ENCODE measurements at regions not wholly inside any gene's neighbourhood (a gene's known extent, or its start where the extent isn't known, plus 50 kb on each side); places are given as distances from the start of the nearest gene placed in this dataset.
A peak's percentile ranks its signal among the peaks of the same experiment; 100 is the strongest.

- peaks cover 0 to 7% (median 3%) of the 10 kb centered on the region in 3 donors for H3K4me1 Mint-ChIP-seq
- ATAC-seq (ENCODE audit: low read depth in 2 of 2) (no peak), DNase-seq (no peak)
- H3K27ac Mint-ChIP-seq = no peak overlapping the region
- no peaks in the 10 kb centered on the region for H3K27me3 Mint-ChIP-seq
- peaks cover 0 to 2% (median 0%) of the 10 kb centered on the region in 7 donors for H3K9me3 Mint-ChIP-seq
- H3K4me3 Mint-ChIP-seq = no peak overlapping the region
- H3K36me3 Mint-ChIP-seq = no peaks in the 10 kb centered on the region
Observed at GRCh38 chr15:96893159-96893906, 562.8 kb downstream of the NR2F2 start.

GRCh38 chr15:96894659-96895058 is 564.2 kb downstream of the NR2F2 start:
- ATAC-seq (ENCODE audit: low read depth in 2 of 2) = no peak
- no peak overlapping the region for H3K27ac Mint-ChIP-seq

GRCh38 chr15:96896766-96897165 is 566.3 kb downstream of the NR2F2 start:
- Mint-ChIP-seq H3K4me3 (peak overlapping the region in 1 of 8 donors; percentile 22), H3K4me1 (no peaks in the 10 kb centered on the region), H3K9me3 (peaks cover 0 to 7% (median 5%) of the 10 kb centered on the region in 7 donors), H3K27me3 (no peaks in the 10 kb centered on the region), H3K27ac (no peak overlapping the region), H3K36me3 (no peaks in the 10 kb centered on the region)
- ATAC-seq (ENCODE audit: low read depth in 2 of 2) (no peak), DNase-seq (no peak)

More at GRCh38 chr15:96894659-96895058, 564.2 kb downstream of the NR2F2 start:
- DNase-seq = no peak
- no peak overlapping the region for H3K4me3 Mint-ChIP-seq
- H3K4me1 Mint-ChIP-seq = peaks cover 0 to 7% (median 3%) of the 10 kb centered on the region in 3 donors
- H3K36me3 Mint-ChIP-seq = no peaks in the 10 kb centered on the region
- H3K9me3 Mint-ChIP-seq = peaks cover 0 to 2% (median 0%) of the 10 kb centered on the region in 7 donors
- no peaks in the 10 kb centered on the region for H3K27me3 Mint-ChIP-seq

- DNase-seq = no peak
- Mint-ChIP-seq H3K27ac (peak overlapping the region in 1 of 6 donors; percentile 4), H3K4me1 (no peaks in the 10 kb centered on the region), H3K9me3 (peaks cover 4 to 33% (median 13%) of the 10 kb centered on the region in 7 donors), H3K4me3 (no peak overlapping the region), H3K27me3 (no peaks in the 10 kb centered on the region), H3K36me3 (peaks cover 0 to 8% of the 10 kb centered on the region in 2 donors)
- no peak for ATAC-seq (ENCODE audit: low read depth in 2 of 2)
Observed at GRCh38 chr15:96914081-96914480, 583.6 kb downstream of the NR2F2 start.

GRCh38 chr15:96916750-96917149 is 586.2 kb downstream of the NR2F2 start:
- H3K4me1 Mint-ChIP-seq = no peaks in the 10 kb centered on the region
- DNase-seq (no peak), ATAC-seq (ENCODE audit: low read depth in 2 of 2) (no peak)
- no peak overlapping the region for H3K27ac Mint-ChIP-seq
- no peaks in the 10 kb centered on the region for H3K27me3 Mint-ChIP-seq
- no peak overlapping the region for H3K4me3 Mint-ChIP-seq
- peaks cover 0 to 8% of the 10 kb centered on the region in 2 donors for H3K36me3 Mint-ChIP-seq
- peaks cover 4 to 50% (median 18%) of the 10 kb centered on the region in 7 donors for H3K9me3 Mint-ChIP-seq

GRCh38 chr15:96924570-96924969 is 594.1 kb downstream of the NR2F2 start:
- Mint-ChIP-seq H3K4me3 (peak overlapping the region in 1 of 8 donors; percentile 41), H3K4me1 (no peaks in the 10 kb centered on the region), H3K27ac (no peak overlapping the region), H3K9me3 (peaks cover 0 to 25% (median 9%) of the 10 kb centered on the region in 7 donors), H3K27me3 (no peaks in the 10 kb centered on the region), H3K36me3 (no peaks in the 10 kb centered on the region)
- DNase-seq (no peak), ATAC-seq (ENCODE audit: low read depth in 2 of 2) (no peak)

- peak overlapping the region in 2 of 8 donors; percentile 6 to 19 for H3K4me3 Mint-ChIP-seq
- DNase-seq (no peak), ATAC-seq (ENCODE audit: low read depth in 2 of 2) (no peak)
- H3K9me3 Mint-ChIP-seq = peaks cover 0 to 18% (median 5%) of the 10 kb centered on the region in 7 donors
- no peak overlapping the region for H3K27ac Mint-ChIP-seq
- no peaks in the 10 kb centered on the region for H3K36me3 Mint-ChIP-seq
- no peaks in the 10 kb centered on the region for H3K4me1 Mint-ChIP-seq
- peaks cover 16 to 34% (median 30%) of the 10 kb centered on the region in 3 donors for H3K27me3 Mint-ChIP-seq
Observed at GRCh38 chr15:96947296-96948229, 617.1 kb downstream of the NR2F2 start.

GRCh38 chr15:96948981-96949380 is 618.5 kb downstream of the NR2F2 start:
- H3K27me3 Mint-ChIP-seq = peaks cover 16 to 34% (median 30%) of the 10 kb centered on the region in 3 donors
- no peak for ATAC-seq (ENCODE audit: low read depth in 2 of 2)

GRCh38 chr15:96958721-96959120 is 628.2 kb downstream of the NR2F2 start:
- no peak overlapping the region for H3K4me3 Mint-ChIP-seq
- H3K27ac Mint-ChIP-seq = no peak overlapping the region
- no peaks in the 10 kb centered on the region for H3K4me1 Mint-ChIP-seq
- H3K27me3 Mint-ChIP-seq = no peaks in the 10 kb centered on the region
- H3K9me3 Mint-ChIP-seq = peaks cover 0 to 9% (median 3%) of the 10 kb centered on the region in 7 donors
- no peak for ATAC-seq (ENCODE audit: low read depth in 2 of 2)
- no peak for DNase-seq
- no peaks in the 10 kb centered on the region for H3K36me3 Mint-ChIP-seq

More at GRCh38 chr15:96948981-96949380, 618.5 kb downstream of the NR2F2 start:
- H3K27ac Mint-ChIP-seq = no peak overlapping the region
- DNase-seq = no peak
- H3K4me1 Mint-ChIP-seq = no peaks in the 10 kb centered on the region
- peaks cover 0 to 18% (median 6%) of the 10 kb centered on the region in 7 donors for H3K9me3 Mint-ChIP-seq
- H3K36me3 Mint-ChIP-seq = no peaks in the 10 kb centered on the region
- no peak overlapping the region for H3K4me3 Mint-ChIP-seq

GRCh38 chr15:96959501-96959900 is 629.0 kb downstream of the NR2F2 start:
- H3K4me1 Mint-ChIP-seq = no peaks in the 10 kb centered on the region
- no peaks in the 10 kb centered on the region for H3K36me3 Mint-ChIP-seq
- peaks cover 0 to 9% (median 2%) of the 10 kb centered on the region in 7 donors for H3K9me3 Mint-ChIP-seq
- no peaks in the 10 kb centered on the region for H3K27me3 Mint-ChIP-seq
- no peak for ATAC-seq (ENCODE audit: low read depth in 2 of 2)
- H3K4me3 Mint-ChIP-seq = no peak overlapping the region
- DNase-seq = no peak
- no peak overlapping the region for H3K27ac Mint-ChIP-seq

- no peaks in the 10 kb centered on the region for H3K27me3 Mint-ChIP-seq
- no peak overlapping the region for H3K4me3 Mint-ChIP-seq
- ATAC-seq (ENCODE audit: low read depth in 2 of 2) (no peak), DNase-seq (no peak)
- peaks cover 0 to 9% (median 4%) of the 10 kb centered on the region in 7 donors for H3K9me3 Mint-ChIP-seq
- H3K27ac Mint-ChIP-seq = no peak overlapping the region
- no peaks in the 10 kb centered on the region for H3K36me3 Mint-ChIP-seq
- no peaks in the 10 kb centered on the region for H3K4me1 Mint-ChIP-seq
Observed at GRCh38 chr15:96960711-96961480, 630.4 kb downstream of the NR2F2 start.

GRCh38 chr15:96966554-96966953 is 636.1 kb downstream of the NR2F2 start:
- DNase-seq = no peak
- ATAC-seq (ENCODE audit: low read depth in 2 of 2) = no peak
- Mint-ChIP-seq H3K27me3 (no peaks in the 10 kb centered on the region), H3K9me3 (peaks cover 2 to 23% (median 9%) of the 10 kb centered on the region in 7 donors), H3K4me3 (no peak overlapping the region), H3K27ac (no peak overlapping the region), H3K4me1 (no peaks in the 10 kb centered on the region), H3K36me3 (no peaks in the 10 kb centered on the region)

All from naive B cell (primary cell).